ENCODE measurements at regions not wholly inside any gene's neighbourhood (a gene's known extent, or its start where the extent isn't known, plus 50 kb on each side); places are given as distances from the start of the nearest gene placed in this dataset.
"Not testable (repeated sequence)": the region's sequence is repeated elsewhere in the genome, so short reads cannot be mapped to it uniquely, and the experiment has no call there.

DNA sequence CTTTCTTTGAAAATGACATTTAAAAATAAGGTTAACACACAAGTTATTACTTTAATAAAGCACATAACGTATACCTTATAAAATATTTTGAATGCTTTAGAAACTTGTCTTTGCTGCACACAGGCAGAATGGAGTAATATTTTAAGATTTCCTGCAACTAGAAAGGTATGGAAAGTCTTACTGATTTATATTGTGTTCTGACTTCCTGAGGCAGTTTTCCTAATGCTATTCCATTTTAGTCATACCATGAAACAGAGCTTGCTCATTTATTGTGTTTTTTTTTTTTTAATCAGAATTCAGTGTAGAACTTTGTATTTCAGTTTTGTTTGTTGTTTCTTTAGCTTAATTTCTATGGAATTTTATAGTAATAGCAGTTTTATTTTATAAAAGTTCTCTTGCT is 60.9 kb upstream of the S1PR1 start:
- Histone ChIP-seq H3K4me3 (ENCODE audit: low read depth in 1 of 2, low read length in 2 of 2) (no peak overlapping the region), H3K4me1 (ENCODE audit: insufficient read depth, low read length) (peaks cover 26% of the 10 kb centered on the region), H3K79me2 (ENCODE audit: insufficient read depth, low read length) (no peaks in the 10 kb centered on the region), H4K20me1 (ENCODE audit: insufficient read depth, low read length) (no peaks in the 10 kb centered on the region), H3K36me3 (ENCODE audit: insufficient read depth, low read length) (no peaks in the 10 kb centered on the region), H2AFZ (ENCODE audit: low read depth, low read length) (no peak overlapping the region), H3K9me3 (ENCODE audit: insufficient read depth, low read length, severe bottlenecking) (no peaks in the 10 kb centered on the region), H3K9ac (ENCODE audit: low read depth, low read length) (no peak overlapping the region), H3K4me2 (ENCODE audit: insufficient read depth, low read length) (no peak overlapping the region), H3K27me3 (ENCODE audit: insufficient read depth, low read length, poor library complexity) (no peaks in the 10 kb centered on the region), H3K27ac (ENCODE audit: low read length) (no peak overlapping the region)
- no peak for ATAC-seq (ENCODE audit: insufficient read depth, low read depth)
- no peak for TF ChIP-seq CTCF (IDR thresholded peaks at IDR 0.05; ENCODE audit: borderline replicate concordance, extremely low read depth, low read length, poor library complexity, severe bottlenecking)
- no peak for TF ChIP-seq EZH2 (IDR thresholded peaks at IDR 0.05; ENCODE audit: borderline replicate concordance, low read depth, low read length, severe bottlenecking)
- DNase-seq = no peak

- Histone ChIP-seq H3K9ac (ENCODE audit: low read depth, low read length) (no peak overlapping the region), H3K4me3 (ENCODE audit: low read depth in 1 of 2, low read length in 2 of 2) (no peak overlapping the region), H3K4me2 (ENCODE audit: insufficient read depth, low read length) (no peak overlapping the region), H3K27ac (ENCODE audit: low read length) (no peak overlapping the region), H3K27me3 (ENCODE audit: insufficient read depth, low read length, poor library complexity) (no peaks in the 10 kb centered on the region), H4K20me1 (ENCODE audit: insufficient read depth, low read length) (no peaks in the 10 kb centered on the region), H3K9me3 (ENCODE audit: insufficient read depth, low read length, severe bottlenecking) (no peaks in the 10 kb centered on the region), H3K36me3 (ENCODE audit: insufficient read depth, low read length) (no peaks in the 10 kb centered on the region), H3K4me1 (ENCODE audit: insufficient read depth, low read length) (peaks cover 26% of the 10 kb centered on the region), H2AFZ (ENCODE audit: low read depth, low read length) (no peak overlapping the region), H3K79me2 (ENCODE audit: insufficient read depth, low read length) (no peaks in the 10 kb centered on the region)
- DNase-seq (no peak), ATAC-seq (ENCODE audit: insufficient read depth, low read depth) (no peak)
- no peak for TF ChIP-seq CTCF (IDR thresholded peaks at IDR 0.05; ENCODE audit: borderline replicate concordance, extremely low read depth, low read length, poor library complexity, severe bottlenecking)
- no peak for TF ChIP-seq EZH2 (IDR thresholded peaks at IDR 0.05; ENCODE audit: borderline replicate concordance, low read depth, low read length, severe bottlenecking)
Measured at GRCh38 chr1:101175466-101175865, 61.4 kb upstream of the S1PR1 start.

DNA sequence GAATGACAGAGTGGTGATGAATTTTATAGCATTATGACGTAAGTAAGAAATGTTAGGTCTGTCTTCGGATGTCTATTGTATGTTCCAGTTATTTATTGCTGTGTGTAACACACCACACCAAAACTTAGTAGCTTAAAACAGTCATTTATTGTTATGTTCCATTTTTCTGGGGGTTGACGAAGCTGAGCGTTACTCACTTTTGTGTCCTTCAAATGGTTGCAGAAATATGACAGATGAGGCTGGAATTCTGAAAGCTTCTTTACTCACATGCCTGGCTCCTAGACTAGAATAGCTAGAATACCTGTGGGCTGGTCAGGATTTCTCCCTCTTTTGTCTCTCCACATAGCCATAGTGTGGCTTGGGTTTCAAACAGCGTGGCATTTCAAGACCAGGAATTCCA is 62.1 kb upstream of the S1PR1 start:
- TF ChIP-seq CTCF (IDR thresholded peaks at IDR 0.05; ENCODE audit: borderline replicate concordance, extremely low read depth, low read length, poor library complexity, severe bottlenecking) = no peak
- no peak for TF ChIP-seq EZH2 (IDR thresholded peaks at IDR 0.05; ENCODE audit: borderline replicate concordance, low read depth, low read length, severe bottlenecking)
- ATAC-seq (ENCODE audit: insufficient read depth, low read depth) (no peak), DNase-seq (no peak)
- H3K9me3 ChIP-seq (ENCODE audit: insufficient read depth, low read length, severe bottlenecking) = no peaks in the 10 kb centered on the region
- H3K4me1 ChIP-seq (ENCODE audit: insufficient read depth, low read length) = peaks cover 19% of the 10 kb centered on the region
- H3K79me2 ChIP-seq (ENCODE audit: insufficient read depth, low read length) = no peaks in the 10 kb centered on the region
- 0 out of 2 replicates have a peak overlapping the region, but pooled peaks have one; percentile 44 for H2AFZ ChIP-seq (ENCODE audit: low read depth, low read length)
- H3K27me3 ChIP-seq (ENCODE audit: insufficient read depth, low read length, poor library complexity) = no peaks in the 10 kb centered on the region
- H3K4me3 ChIP-seq (ENCODE audit: low read depth in 1 of 2, low read length in 2 of 2) = no peak overlapping the region
- H3K4me2 ChIP-seq (ENCODE audit: insufficient read depth, low read length) = no peak overlapping the region
- H3K9ac ChIP-seq (ENCODE audit: low read depth, low read length) = no peak overlapping the region
- H3K27ac ChIP-seq (ENCODE audit: low read length) = no peak overlapping the region
- H4K20me1 ChIP-seq (ENCODE audit: insufficient read depth, low read length) = no peaks in the 10 kb centered on the region
- no peaks in the 10 kb centered on the region for H3K36me3 ChIP-seq (ENCODE audit: insufficient read depth, low read length)

- not testable (repeated sequence) for H3K79me2 ChIP-seq (ENCODE audit: insufficient read depth, low read length)
Measured at GRCh38 chr1:101174298-101174697, 62.5 kb upstream of the S1PR1 start.

More at GRCh38 chr1:101174298-101174697, 62.5 kb upstream of the S1PR1 start:
- H3K27ac ChIP-seq (ENCODE audit: low read length); H3K36me3 ChIP-seq (ENCODE audit: insufficient read depth, low read length); H3K4me2 ChIP-seq (ENCODE audit: insufficient read depth, low read length); H3K27me3 ChIP-seq (ENCODE audit: insufficient read depth, low read length, poor library complexity); H3K9ac ChIP-seq (ENCODE audit: low read depth, low read length); ATAC-seq (ENCODE audit: insufficient read depth, low read depth); H3K4me3 ChIP-seq (ENCODE audit: low read depth in 1 of 2, low read length in 2 of 2); DNase-seq; H3K9me3 ChIP-seq (ENCODE audit: insufficient read depth, low read length, severe bottlenecking); H4K20me1 ChIP-seq (ENCODE audit: insufficient read depth, low read length); H2AFZ ChIP-seq (ENCODE audit: low read depth, low read length): not testable (repeated sequence)
- H3K4me1 ChIP-seq (ENCODE audit: insufficient read depth, low read length) = peaks cover 15% of the 10 kb centered on the region

All from DND-41 (cell line).